Mammary epithelial cell (primary cell): ENCODE measurements at regions not wholly inside any gene's neighbourhood (a gene's known extent, or its start where the extent isn't known, plus 50 kb on each side); places are given as distances from the start of the nearest gene placed in this dataset.

Source experiments
- CTCF ChIP-seq, 2 donors: IDR thresholded peaks in 1 of 2; conservative IDR thresholded peaks in 1 of 2; 2 replicates each; pipeline ENCODE4 v1.5.1; 2011 to 2012; ENCODE audit warnings: inconsistent platforms in 2 of 2, low read length in 2 of 2, mild to moderate bottlenecking in 2 of 2, control low read depth in 1 of 2, low read depth in 1 of 2; ENCODE audit not compliant: insufficient read depth in 1 of 2; ENCODE audit errors: extremely low read depth in 1 of 2
- EZH2 ChIP-seq: IDR thresholded peaks from 2 replicates; pipeline ENCODE4 v1.6.1; 2012; ENCODE audit warnings: low read length, inconsistent platforms, borderline replicate concordance

- TF ChIP-seq CTCF (conservative IDR thresholded peaks at IDR 0.05 in 1 of 2, IDR thresholded peaks at IDR 0.05 in 1 of 2; ENCODE audit: extremely low read depth in 1 of 2, insufficient read depth in 1 of 2, low read depth in 1 of 2, low read length in 2 of 2) (no peak), EZH2 (no peak)
Measured at GRCh38 chr14:71374989-71375388, 467.7 kb downstream of the PCNX1 start.
